NCI-H2196 (cell line): ENCODE measurements at regions not wholly inside any gene's neighbourhood (a gene's known extent, or its start where the extent isn't known, plus 50 kb on each side); places are given as distances from the start of the nearest gene placed in this dataset.

Experiments
- DNase-seq: peaks from one replicate; lab custom pipeline; 2025; ENCODE audit not compliant: unreplicated experiment; lab: John Stamatoyannopoulos, UW

GRCh38 chr13:44271915-44272341 lies 101.7 kb upstream of the SERP2 start:
- no peak for DNase-seq

GRCh38 chr13:44272692-44273091 lies 100.9 kb upstream of the SERP2 start:
- DNase-seq, result no peak

- DNase-seq, result no peak
Measured at GRCh38 chr13:44273216-44273615, 100.4 kb upstream of the SERP2 start.

- no peak for DNase-seq
Measured at GRCh38 chr13:44273991-44274770, 99.4 kb upstream of the SERP2 start.

- no peak for DNase-seq
Measured at GRCh38 chr13:44274771-44275205, 98.8 kb upstream of the SERP2 start.

GRCh38 chr13:44275381-44275780 lies 98.2 kb upstream of the SERP2 start:
- no peak for DNase-seq

- no peak for DNase-seq
Measured at GRCh38 chr13:44276061-44276460, 97.6 kb upstream of the SERP2 start.

- no peak for DNase-seq
Measured at GRCh38 chr13:44277459-44277858, 96.2 kb upstream of the SERP2 start.

- DNase-seq, result no peak
Measured at GRCh38 chr13:44278166-44278565, 95.5 kb upstream of the SERP2 start.

- no peak for DNase-seq
Measured at GRCh38 chr13:44280456-44280855, 93.2 kb upstream of the SERP2 start.

- no peak for DNase-seq
Measured at GRCh38 chr13:44281252-44282000, 92.2 kb upstream of the SERP2 start.

GRCh38 chr13:44283600-44283999 lies 90.0 kb upstream of the SERP2 start:
- no peak for DNase-seq

GRCh38 chr13:44287958-44288357 lies 85.7 kb upstream of the SERP2 start:
- DNase-seq, result no peak

- DNase-seq, result no peak
Measured at GRCh38 chr13:44292545-44292944, 81.1 kb upstream of the SERP2 start.

GRCh38 chr13:44293374-44293773 lies 80.2 kb upstream of the SERP2 start:
- no peak for DNase-seq

GRCh38 chr13:44293908-44294735 lies 79.5 kb upstream of the SERP2 start:
- DNase-seq, result no peak

GRCh38 chr13:44294876-44295275 lies 78.7 kb upstream of the SERP2 start:
- no peak for DNase-seq

- no peak for DNase-seq
Measured at GRCh38 chr13:44296856-44297255, 76.8 kb upstream of the SERP2 start.

- no peak for DNase-seq
Measured at GRCh38 chr13:44298314-44298713, 75.3 kb upstream of the SERP2 start.

- DNase-seq, result no peak
Measured at GRCh38 chr13:44299152-44299943, 74.3 kb upstream of the SERP2 start.
